AG08395 (cell line): ENCODE measurements at regions not wholly inside any gene's neighbourhood (a gene's known extent, or its start where the extent isn't known, plus 50 kb on each side); places are given as distances from the start of the nearest gene placed in this dataset.
"Not testable (repeated sequence)": the region's sequence is repeated elsewhere in the genome, so short reads cannot be mapped to it uniquely, and the experiment has no call there.

ENCODE experiments used
- DNase-seq: peaks from one replicate; pipeline ENCODE4 v3.0.0; 2012; ENCODE audit warnings: mixed read lengths, low spot score

- no peak for DNase-seq
Observed at GRCh38 chr3:151553888-151554287, 93.0 kb upstream of the IGSF10 start.

DNA sequence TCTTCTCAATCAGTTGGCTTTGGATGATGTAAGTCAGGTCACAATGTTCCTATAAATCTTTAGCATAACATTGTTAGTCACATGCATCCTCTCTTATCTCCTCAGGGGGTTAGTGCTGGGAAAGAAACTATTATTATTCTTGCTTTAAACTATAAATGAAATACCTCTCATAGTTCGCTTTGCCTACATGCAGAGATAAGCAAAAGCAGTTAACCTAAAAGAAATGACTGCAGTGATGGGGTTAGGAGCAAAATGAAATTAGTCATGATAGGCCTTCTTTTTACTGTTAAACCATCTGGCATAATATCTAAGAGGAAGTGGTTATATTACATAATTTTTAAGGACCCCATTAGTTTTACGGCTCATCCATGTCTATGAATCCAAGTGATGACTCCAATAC, 91.7 kb upstream of the IGSF10 start:
- DNase-seq: no peak

GRCh38 chr3:151550642-151551041, 89.8 kb upstream of the IGSF10 start:
- no peak for DNase-seq

- DNase-seq: no peak
Observed at GRCh38 chr3:151550025-151550618, 89.3 kb upstream of the IGSF10 start.

- DNase-seq: no peak
Observed at GRCh38 chr3:151548195-151548594, 87.3 kb upstream of the IGSF10 start.

GRCh38 chr3:151544164-151544548, 83.3 kb upstream of the IGSF10 start:
- no peak for DNase-seq

GRCh38 chr3:151541178-151541577, 80.3 kb upstream of the IGSF10 start:
- no peak for DNase-seq

DNA sequence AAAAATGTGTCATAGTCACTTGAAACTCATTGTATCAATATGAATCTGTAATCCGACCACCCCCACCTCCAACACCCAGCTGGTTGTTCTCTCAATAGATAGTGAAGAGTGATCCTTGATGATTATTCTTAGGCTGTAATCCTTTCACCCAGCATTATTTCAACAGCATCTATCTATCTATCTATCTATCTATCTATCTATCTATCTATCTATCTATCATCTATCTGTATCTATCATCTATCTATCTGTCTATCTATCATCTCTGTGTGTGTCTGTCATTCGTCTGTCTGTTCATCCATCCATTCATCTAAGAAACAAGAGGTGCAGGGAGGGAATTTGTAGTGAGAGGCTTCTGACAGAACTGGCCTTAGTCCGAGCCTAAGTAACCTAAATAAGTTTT, 78.7 kb upstream of the IGSF10 start:
- DNase-seq: no peak

GRCh38 chr3:151538456-151539393, 77.9 kb upstream of the IGSF10 start:
- peak; percentile 39 for DNase-seq

- DNase-seq: peak; percentile 27
Observed at GRCh38 chr3:151537726-151538125, 76.9 kb upstream of the IGSF10 start.

DNA sequence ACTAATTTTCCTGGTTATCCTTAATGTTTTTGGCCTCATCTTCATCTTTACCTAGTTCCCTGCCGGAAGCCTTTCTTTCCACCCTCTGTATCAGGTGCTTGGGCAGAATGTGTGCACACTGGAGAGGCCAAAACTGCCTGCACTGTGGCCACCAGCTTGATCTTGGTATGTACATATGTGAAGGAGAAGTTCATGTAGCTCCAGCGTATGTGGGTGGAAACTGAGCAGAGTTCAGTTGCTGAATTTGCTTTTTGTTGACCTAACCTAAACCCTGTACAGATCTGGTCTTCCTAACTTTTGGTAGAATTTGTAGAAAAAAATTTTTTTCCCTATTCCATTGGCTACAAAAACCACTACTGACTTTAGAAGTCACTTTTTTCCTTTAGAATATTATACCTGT, 65.9 kb upstream of the IGSF10 start:
- no peak for DNase-seq

GRCh38 chr3:151520105-151520504, 59.2 kb upstream of the IGSF10 start:
- no peak for DNase-seq

- not testable (repeated sequence) for DNase-seq
Observed at GRCh38 chr3:151511433-151511832, 50.6 kb upstream of the IGSF10 start.
